ENCODE measurements at regions not wholly inside any gene's neighbourhood (a gene's known extent, or its start where the extent isn't known, plus 50 kb on each side); places are given as distances from the start of the nearest gene placed in this dataset.

DNA sequence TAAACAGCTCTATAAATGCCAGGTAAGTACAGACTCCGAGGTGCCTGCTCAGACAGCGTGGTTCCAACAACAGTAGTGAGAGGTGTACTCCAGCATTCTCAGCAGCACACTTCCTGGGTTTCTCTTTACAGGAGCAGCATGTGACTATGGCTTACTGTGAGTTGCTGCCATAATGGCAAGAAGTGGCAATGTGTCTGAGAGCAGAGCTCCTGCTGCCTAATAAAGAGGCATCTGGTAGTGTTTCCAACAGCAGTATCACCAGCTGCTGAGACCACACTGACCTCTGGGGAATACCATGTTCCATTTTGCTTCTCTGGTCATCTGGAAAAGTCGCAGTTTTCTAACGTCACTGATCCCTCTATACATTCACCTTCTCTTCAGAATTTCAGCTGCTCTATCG lies 398.2 kb downstream of the SLCO4C1 start:
- CTCF ChIA-PET = no interaction called here
- Histone ChIP-seq H3K9me3 (ENCODE audit: low read length) (no peaks in the 10 kb centered on the region), H3K36me3 (ENCODE audit: insufficient read depth, low read length) (no peaks in the 10 kb centered on the region), H3K27ac (ENCODE audit: low read depth, low read length) (no peak overlapping the region), H3K27me3 (ENCODE audit: insufficient read depth, low read length, poor library complexity, severe bottlenecking) (no peaks in the 10 kb centered on the region), H3K4me3 (ENCODE audit: low read length) (no peak overlapping the region), H3K4me1 (ENCODE audit: insufficient read depth, low read length) (no peaks in the 10 kb centered on the region)
- Mint-ChIP-seq H3K36me3 (no peaks in the 10 kb centered on the region), H3K9me3 (peaks cover 0 to 2% (median 0%) of the 10 kb centered on the region in 5 donors), H3K27ac (no peak overlapping the region), H3K4me3 (no peak overlapping the region), H3K4me1 (no peaks in the 10 kb centered on the region), H3K27me3 (no peaks in the 10 kb centered on the region)
- no peak for DNase-seq
- POLR2A ChIA-PET = no interaction called here

DNA sequence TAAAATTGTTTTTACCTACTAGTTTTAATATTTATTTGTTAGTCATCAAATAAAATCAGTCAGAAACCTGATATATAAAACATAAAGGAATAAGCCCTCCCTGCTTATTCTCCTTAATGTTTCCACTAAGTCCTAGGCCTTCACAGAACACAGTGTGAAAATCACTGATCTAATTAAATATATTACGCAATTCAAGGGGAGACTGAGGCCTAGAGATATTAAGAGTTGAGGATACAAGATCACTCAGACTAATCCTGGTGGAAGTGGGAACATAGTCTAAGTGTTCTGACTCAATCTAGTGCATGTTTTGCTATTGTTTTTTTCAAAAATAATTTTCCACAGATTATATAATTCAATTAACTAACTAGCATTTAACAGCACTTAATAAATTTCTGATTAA lies 401.1 kb downstream of the SLCO4C1 start:
- Mint-ChIP-seq H3K4me3 (no peak overlapping the region), H3K36me3 (no peaks in the 10 kb centered on the region), H3K27ac (no peak overlapping the region), H3K27me3 (no peaks in the 10 kb centered on the region), H3K4me1 (no peaks in the 10 kb centered on the region), H3K9me3 (peaks cover 0 to 5% (median 4%) of the 10 kb centered on the region in 5 donors)
- Histone ChIP-seq H3K9me3 (ENCODE audit: low read length) (no peaks in the 10 kb centered on the region), H3K4me3 (ENCODE audit: low read length) (no peak overlapping the region), H3K36me3 (ENCODE audit: insufficient read depth, low read length) (no peaks in the 10 kb centered on the region), H3K27me3 (ENCODE audit: insufficient read depth, low read length, poor library complexity, severe bottlenecking) (no peaks in the 10 kb centered on the region), H3K4me1 (ENCODE audit: insufficient read depth, low read length) (no peaks in the 10 kb centered on the region), H3K27ac (ENCODE audit: low read depth, low read length) (no peak overlapping the region)
- DNase-seq = no peak
- ChIA-PET POLR2A (no interaction called here), CTCF (no interaction called here)

DNA sequence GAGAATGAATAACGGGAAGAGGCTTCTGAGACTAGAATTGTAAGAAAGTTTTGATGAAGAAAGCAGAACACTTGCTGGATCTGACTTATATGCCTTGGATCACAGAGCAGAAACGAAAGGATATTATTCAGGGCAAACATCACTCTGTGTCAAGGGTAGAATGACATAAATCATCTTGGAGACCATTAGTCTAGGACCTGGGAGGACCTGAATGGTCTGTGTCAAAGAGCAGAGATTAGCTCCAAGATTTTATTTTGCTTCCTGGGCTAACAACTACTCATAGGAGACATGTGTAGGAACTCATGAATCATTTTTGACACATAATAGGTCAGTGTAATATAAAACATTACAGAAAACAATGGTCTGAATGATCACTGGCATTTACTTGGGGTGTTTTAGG lies 417.9 kb downstream of the SLCO4C1 start:
- ChIA-PET CTCF (no interaction called here), POLR2A (no interaction called here)
- no peak for DNase-seq
- H3K27ac ChIP-seq (ENCODE audit: low read depth, low read length) = no peak overlapping the region
- Mint-ChIP-seq H3K4me1 (no peaks in the 10 kb centered on the region), H3K27me3 (no peaks in the 10 kb centered on the region), H3K4me3 (no peak overlapping the region), H3K9me3 (no peaks in the 10 kb centered on the region), H3K36me3 (no peaks in the 10 kb centered on the region), H3K27ac (no peak overlapping the region)
- no peaks in the 10 kb centered on the region for H3K36me3 ChIP-seq (ENCODE audit: insufficient read depth, low read length)
- no peaks in the 10 kb centered on the region for H3K4me1 ChIP-seq (ENCODE audit: insufficient read depth, low read length)
- H3K9me3 ChIP-seq (ENCODE audit: low read length) = no peaks in the 10 kb centered on the region
- no peak overlapping the region for H3K4me3 ChIP-seq (ENCODE audit: low read length)
- H3K27me3 ChIP-seq (ENCODE audit: insufficient read depth, low read length, poor library complexity, severe bottlenecking) = no peaks in the 10 kb centered on the region

DNA sequence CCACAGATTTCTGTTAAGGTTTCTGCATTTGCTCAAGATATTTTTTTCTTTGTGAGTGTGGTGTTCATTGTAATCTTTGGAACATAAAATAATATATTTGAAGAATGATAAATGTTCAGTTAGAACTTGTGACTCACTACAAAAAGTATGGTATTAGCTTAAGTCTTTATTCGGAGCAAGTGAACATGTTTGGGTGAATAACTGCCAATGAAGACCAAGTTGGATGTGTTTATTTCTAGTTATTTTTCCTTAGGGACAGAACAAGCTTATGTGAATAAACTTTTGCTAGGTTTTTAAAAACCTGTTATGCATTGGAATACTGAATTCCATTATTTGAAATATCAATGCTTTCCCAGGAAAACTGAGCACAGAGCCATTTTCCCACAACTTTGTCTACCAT lies 418.6 kb downstream of the SLCO4C1 start:
- Histone ChIP-seq H3K36me3 (ENCODE audit: insufficient read depth, low read length) (no peaks in the 10 kb centered on the region), H3K4me3 (ENCODE audit: low read length) (no peak overlapping the region), H3K27me3 (ENCODE audit: insufficient read depth, low read length, poor library complexity, severe bottlenecking) (no peaks in the 10 kb centered on the region), H3K27ac (ENCODE audit: low read depth, low read length) (no peak overlapping the region), H3K4me1 (ENCODE audit: insufficient read depth, low read length) (no peaks in the 10 kb centered on the region), H3K9me3 (ENCODE audit: low read length) (no peaks in the 10 kb centered on the region)
- no peak for DNase-seq
- no peaks in the 10 kb centered on the region for H3K27me3 Mint-ChIP-seq
- H3K36me3 Mint-ChIP-seq = no peaks in the 10 kb centered on the region
- ChIA-PET POLR2A (no interaction called here), CTCF (no interaction called here)
- H3K9me3 Mint-ChIP-seq = no peaks in the 10 kb centered on the region
- H3K27ac Mint-ChIP-seq = no peak overlapping the region
- no peak overlapping the region for H3K4me3 Mint-ChIP-seq
- no peaks in the 10 kb centered on the region for H3K4me1 Mint-ChIP-seq

DNA sequence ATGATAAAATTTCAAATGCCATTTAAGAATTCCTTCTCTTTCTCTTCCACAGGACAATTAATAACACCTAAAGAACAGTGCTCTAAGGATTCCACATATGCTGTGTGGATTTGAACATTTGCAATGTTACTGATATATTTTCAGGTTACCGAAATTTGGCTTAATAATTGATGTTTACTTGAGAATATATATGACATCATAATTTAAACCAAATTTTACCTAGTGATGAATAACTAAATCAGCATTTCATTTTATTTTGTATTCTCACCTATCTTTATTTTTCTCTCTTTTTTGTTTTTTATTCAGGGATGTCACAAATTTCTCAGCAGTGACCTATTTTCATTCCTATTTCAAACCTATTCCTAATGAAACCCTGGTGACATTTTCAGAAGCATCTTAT lies 429.6 kb downstream of the SLCO4C1 start:
- no peak overlapping the region for H3K4me3 ChIP-seq (ENCODE audit: low read length)
- Mint-ChIP-seq H3K27ac (no peak overlapping the region), H3K27me3 (no peaks in the 10 kb centered on the region), H3K36me3 (no peaks in the 10 kb centered on the region), H3K9me3 (peaks cover 0 to 9% (median 3%) of the 10 kb centered on the region in 5 donors), H3K4me1 (no peaks in the 10 kb centered on the region), H3K4me3 (no peak overlapping the region)
- no peaks in the 10 kb centered on the region for H3K36me3 ChIP-seq (ENCODE audit: insufficient read depth, low read length)
- H3K27ac ChIP-seq (ENCODE audit: low read depth, low read length) = no peak overlapping the region
- CTCF ChIA-PET = no interaction called here
- no peaks in the 10 kb centered on the region for H3K9me3 ChIP-seq (ENCODE audit: low read length)
- no peaks in the 10 kb centered on the region for H3K27me3 ChIP-seq (ENCODE audit: insufficient read depth, low read length, poor library complexity, severe bottlenecking)
- POLR2A ChIA-PET = no interaction called here
- H3K4me1 ChIP-seq (ENCODE audit: insufficient read depth, low read length) = no peaks in the 10 kb centered on the region
- DNase-seq = no peak

DNA sequence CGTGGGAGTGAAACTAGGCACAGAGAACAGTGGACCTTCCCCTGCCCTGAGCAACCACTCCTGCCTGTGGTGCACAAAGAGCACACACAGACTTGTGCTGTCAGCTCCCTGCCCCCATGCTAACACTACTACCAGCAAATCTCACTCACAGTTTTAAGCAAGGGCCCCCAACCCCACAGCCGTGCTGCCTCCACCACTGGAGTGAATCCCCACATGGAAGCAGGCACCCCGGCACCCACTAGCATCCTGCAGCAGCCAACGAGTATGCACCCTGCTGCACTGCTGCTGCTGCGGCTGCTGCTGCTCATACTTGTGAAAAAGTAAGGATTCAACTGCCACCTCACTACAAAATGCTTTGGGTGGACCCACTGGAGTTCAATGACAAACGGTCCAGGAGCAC lies 435.5 kb downstream of the SLCO4C1 start:
- H3K4me3 Mint-ChIP-seq = no peak overlapping the region
- H3K27ac Mint-ChIP-seq = no peak overlapping the region
- no peaks in the 10 kb centered on the region for H3K36me3 ChIP-seq (ENCODE audit: insufficient read depth, low read length)
- H3K4me3 ChIP-seq (ENCODE audit: low read length) = no peak overlapping the region
- peaks cover 0 to 12% (median 4%) of the 10 kb centered on the region in 5 donors for H3K9me3 Mint-ChIP-seq
- no peak overlapping the region for H3K27ac ChIP-seq (ENCODE audit: low read depth, low read length)
- peaks cover 0 to 3% of the 10 kb centered on the region in 2 donors for H3K27me3 Mint-ChIP-seq
- no peaks in the 10 kb centered on the region for H3K9me3 ChIP-seq (ENCODE audit: low read length)
- H3K4me1 Mint-ChIP-seq = no peaks in the 10 kb centered on the region
- no peak for DNase-seq
- no peaks in the 10 kb centered on the region for H3K4me1 ChIP-seq (ENCODE audit: insufficient read depth, low read length)
- ChIA-PET POLR2A (no interaction called here), CTCF (no interaction called here)
- H3K36me3 Mint-ChIP-seq = no peaks in the 10 kb centered on the region
- H3K27me3 ChIP-seq (ENCODE audit: insufficient read depth, low read length, poor library complexity, severe bottlenecking) = no peaks in the 10 kb centered on the region

DNA sequence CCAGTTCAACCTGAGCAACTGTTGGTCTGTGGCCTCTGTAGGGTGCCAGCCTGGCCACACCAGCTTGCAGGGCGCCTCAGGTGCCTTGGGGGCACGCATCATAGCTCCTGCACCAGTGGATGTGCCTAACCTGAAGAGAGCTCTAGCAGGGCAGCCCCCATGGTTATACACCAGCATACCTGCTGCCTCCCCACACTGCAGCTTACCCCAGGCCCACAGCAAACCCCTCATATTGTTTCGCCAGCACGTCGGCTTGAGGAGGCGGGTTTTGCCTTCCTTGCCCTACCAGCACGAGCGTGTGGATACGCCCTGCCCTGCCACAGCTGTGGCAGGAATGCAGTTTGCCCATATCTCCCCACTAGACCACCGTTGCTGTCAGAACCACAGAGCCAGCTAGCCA lies 435.9 kb downstream of the SLCO4C1 start:
- H3K4me1 Mint-ChIP-seq = no peaks in the 10 kb centered on the region
- no peaks in the 10 kb centered on the region for H3K36me3 Mint-ChIP-seq
- H3K27ac Mint-ChIP-seq = no peak overlapping the region
- H3K27me3 Mint-ChIP-seq = peaks cover 0 to 3% of the 10 kb centered on the region in 2 donors
- Histone ChIP-seq H3K4me3 (ENCODE audit: low read length) (no peak overlapping the region), H3K27me3 (ENCODE audit: insufficient read depth, low read length, poor library complexity, severe bottlenecking) (no peaks in the 10 kb centered on the region), H3K27ac (ENCODE audit: low read depth, low read length) (no peak overlapping the region), H3K4me1 (ENCODE audit: insufficient read depth, low read length) (no peaks in the 10 kb centered on the region), H3K36me3 (ENCODE audit: insufficient read depth, low read length) (no peaks in the 10 kb centered on the region), H3K9me3 (ENCODE audit: low read length) (no peaks in the 10 kb centered on the region)
- POLR2A ChIA-PET = no interaction called here
- H3K4me3 Mint-ChIP-seq = no peak overlapping the region
- CTCF ChIA-PET = no interaction called here
- H3K9me3 Mint-ChIP-seq = peaks cover 0 to 12% (median 4%) of the 10 kb centered on the region in 5 donors
- no peak for DNase-seq

DNA sequence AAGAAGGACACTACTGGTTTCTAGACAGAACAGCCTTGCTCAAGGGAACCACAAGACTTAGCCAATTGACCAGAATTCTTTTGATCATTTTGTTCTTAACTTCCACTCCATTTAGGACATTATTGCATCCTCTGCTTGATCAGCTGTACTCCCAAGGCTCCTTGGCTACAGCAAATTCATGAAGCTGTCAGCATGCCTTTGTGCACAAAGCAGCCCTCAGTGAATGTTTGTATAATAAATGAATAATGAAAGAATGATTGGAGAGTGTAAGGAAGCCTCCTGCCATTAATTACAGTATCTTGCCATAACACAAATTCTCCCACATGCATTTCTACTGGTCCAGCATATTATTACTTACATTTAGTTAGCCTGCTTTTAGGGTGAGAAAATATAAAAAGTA lies 449.6 kb downstream of the SLCO4C1 start:
- H3K4me3 Mint-ChIP-seq = no peak overlapping the region
- H3K27me3 Mint-ChIP-seq = no peaks in the 10 kb centered on the region
- Histone ChIP-seq H3K27me3 (ENCODE audit: insufficient read depth, low read length, poor library complexity, severe bottlenecking) (no peaks in the 10 kb centered on the region), H3K9me3 (ENCODE audit: low read length) (no peaks in the 10 kb centered on the region), H3K27ac (ENCODE audit: low read depth, low read length) (no peak overlapping the region), H3K4me1 (ENCODE audit: insufficient read depth, low read length) (no peaks in the 10 kb centered on the region), H3K4me3 (ENCODE audit: low read length) (no peak overlapping the region), H3K36me3 (ENCODE audit: insufficient read depth, low read length) (no peaks in the 10 kb centered on the region)
- no peaks in the 10 kb centered on the region for H3K36me3 Mint-ChIP-seq
- H3K27ac Mint-ChIP-seq = no peak overlapping the region
- H3K4me1 Mint-ChIP-seq = no peaks in the 10 kb centered on the region
- POLR2A ChIA-PET = no interaction called here
- DNase-seq = no peak
- CTCF ChIA-PET = no interaction called here
- peaks cover 0 to 6% (median 3%) of the 10 kb centered on the region in 5 donors for H3K9me3 Mint-ChIP-seq

DNA sequence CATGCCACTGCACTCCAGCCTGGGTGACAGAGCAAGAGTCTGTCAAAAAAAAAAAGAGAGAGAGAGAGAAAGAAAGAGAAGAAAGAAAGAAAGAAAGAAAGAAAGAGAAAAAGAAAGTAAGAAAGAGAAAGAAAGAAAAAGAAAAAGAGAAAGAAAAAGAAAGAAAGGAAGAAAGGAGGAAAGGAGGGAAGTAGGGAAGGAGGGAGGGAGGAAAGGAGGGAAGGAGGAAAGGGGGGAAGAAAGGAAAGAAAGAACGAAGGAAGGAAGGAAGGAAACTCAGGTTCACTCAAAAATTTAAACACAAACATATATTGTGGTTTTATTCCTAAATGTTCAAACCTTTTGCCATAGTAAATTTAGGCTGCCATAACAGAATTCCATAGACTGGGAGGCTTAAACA lies 453.0 kb downstream of the SLCO4C1 start:
- H3K27ac ChIP-seq (ENCODE audit: low read depth, low read length) = no peak overlapping the region
- DNase-seq = no peak

More for the DNA sequence above, 453.0 kb downstream of the SLCO4C1 start:
- Mint-ChIP-seq H3K27ac (no peak overlapping the region), H3K4me1 (no peaks in the 10 kb centered on the region), H3K4me3 (no peak overlapping the region), H3K9me3 (peaks cover 0 to 8% (median 2%) of the 10 kb centered on the region in 5 donors), H3K36me3 (no peaks in the 10 kb centered on the region), H3K27me3 (no peaks in the 10 kb centered on the region)
- Histone ChIP-seq H3K27me3 (ENCODE audit: insufficient read depth, low read length, poor library complexity, severe bottlenecking) (no peaks in the 10 kb centered on the region), H3K4me1 (ENCODE audit: insufficient read depth, low read length) (no peaks in the 10 kb centered on the region), H3K4me3 (ENCODE audit: low read length) (no peak overlapping the region), H3K9me3 (ENCODE audit: low read length) (no peaks in the 10 kb centered on the region), H3K36me3 (ENCODE audit: insufficient read depth, low read length) (no peaks in the 10 kb centered on the region)
- ChIA-PET CTCF (no interaction called here), POLR2A (no interaction called here)

Data from CD8-positive, alpha-beta memory T cell (primary cell).